HT-29 (cell line): ENCODE measurements at regions not wholly inside any gene's neighbourhood (a gene's known extent, or its start where the extent isn't known, plus 50 kb on each side); places are given as distances from the start of the nearest gene placed in this dataset.
"Not testable (repeated sequence)": the region's sequence is repeated elsewhere in the genome, so short reads cannot be mapped to it uniquely, and the experiment has no call there.

ENCODE experiments used
- DNase-seq: peaks from one replicate; pipeline ENCODE4 v3.0.0-alpha.2; 2015; ENCODE audit warnings: low spot score

- DNase-seq: no peak
Observed at GRCh38 chr13:56396318-56396717, 744.4 kb upstream of the PRR20A start.

GRCh38 chr13:56400774-56401173 is 739.9 kb upstream of the PRR20A start:
- no peak for DNase-seq

DNA sequence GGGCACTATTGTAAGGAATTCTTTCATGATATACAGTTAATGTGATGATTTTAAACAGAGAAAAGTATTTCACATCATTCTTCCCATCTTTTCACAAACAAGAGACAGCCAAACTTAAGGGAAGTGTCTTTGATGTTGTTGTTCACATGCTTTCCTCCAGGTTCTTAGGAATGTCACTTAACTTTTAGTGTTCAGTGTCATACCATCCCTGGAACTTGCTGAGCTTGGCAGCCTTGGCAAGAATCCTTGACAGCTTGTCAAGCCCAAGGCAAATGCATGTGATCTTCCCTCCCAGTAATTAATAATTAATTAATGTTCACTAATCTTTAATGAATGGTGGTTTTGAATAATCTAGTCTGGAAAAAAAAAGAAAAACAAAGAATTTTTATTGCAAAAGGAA is 727.9 kb upstream of the PRR20A start:
- DNase-seq: peak; percentile 12

GRCh38 chr13:56424246-56424645 is 716.5 kb upstream of the PRR20A start:
- no peak for DNase-seq

- no peak for DNase-seq
Observed at GRCh38 chr13:56457535-56458190, 683.1 kb upstream of the PRR20A start.

GRCh38 chr13:56459286-56459685 is 681.4 kb upstream of the PRR20A start:
- no peak for DNase-seq

GRCh38 chr13:56501750-56502149 is 639.0 kb upstream of the PRR20A start:
- no peak for DNase-seq

DNA sequence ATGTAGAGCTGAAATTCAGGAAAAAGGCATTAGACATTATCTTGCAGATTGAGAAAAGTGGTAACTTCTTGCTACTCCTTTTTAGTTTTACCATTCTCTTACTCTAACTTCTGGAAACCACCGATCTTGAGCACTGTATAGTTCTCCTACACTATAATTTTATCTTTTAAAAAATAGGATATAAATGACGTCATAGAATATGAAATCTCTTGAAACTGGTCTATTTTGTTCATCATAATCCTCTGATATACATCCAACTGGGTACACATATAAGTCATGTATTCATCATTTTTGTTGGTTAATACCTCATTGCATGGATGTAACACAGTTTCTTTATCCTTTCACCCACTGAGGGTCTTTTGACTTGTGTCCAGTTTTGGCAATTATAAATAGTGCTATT is 629.9 kb upstream of the PRR20A start:
- no peak for DNase-seq

DNA sequence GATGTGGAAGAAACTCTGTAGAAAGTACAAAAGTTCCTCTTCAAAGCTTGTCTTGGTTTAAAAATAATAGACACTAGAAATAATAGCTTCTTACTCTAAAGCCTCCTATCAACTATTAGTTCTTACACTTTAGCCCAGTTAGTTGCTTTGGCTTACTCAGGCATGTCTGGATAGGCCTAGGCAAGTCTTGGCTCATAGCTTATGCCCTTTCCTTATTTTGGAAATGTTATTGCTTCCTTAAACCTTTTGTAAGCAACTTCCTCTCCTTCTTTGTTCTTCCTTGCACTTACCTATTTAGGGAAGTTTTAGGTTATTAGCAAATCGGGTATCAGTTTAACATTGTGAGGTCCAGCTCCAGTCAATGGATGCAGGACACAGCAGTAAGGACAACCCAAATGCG is 628.4 kb upstream of the PRR20A start:
- DNase-seq: not testable (repeated sequence)

DNA sequence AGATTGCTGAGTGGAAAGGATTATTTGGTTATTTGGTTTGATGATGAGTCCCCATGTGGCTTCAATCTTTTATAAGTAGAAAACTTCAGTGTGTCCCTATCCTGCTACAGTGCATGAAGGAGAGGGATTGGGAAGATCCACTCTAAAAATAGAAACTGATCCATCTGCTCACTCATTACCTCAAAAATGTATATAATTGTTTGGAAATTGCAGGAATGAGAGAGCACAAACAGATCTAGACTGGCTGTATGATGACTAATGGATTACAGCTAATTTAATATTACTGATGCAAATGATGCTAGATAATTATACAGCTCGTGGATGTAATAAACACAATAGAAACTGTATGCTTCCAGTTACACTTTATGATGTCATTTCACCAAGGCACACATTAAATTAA is 625.3 kb upstream of the PRR20A start:
- no peak for DNase-seq

- peak; percentile 49 for DNase-seq
Observed at GRCh38 chr13:56528040-56528790, 612.5 kb upstream of the PRR20A start.

DNA sequence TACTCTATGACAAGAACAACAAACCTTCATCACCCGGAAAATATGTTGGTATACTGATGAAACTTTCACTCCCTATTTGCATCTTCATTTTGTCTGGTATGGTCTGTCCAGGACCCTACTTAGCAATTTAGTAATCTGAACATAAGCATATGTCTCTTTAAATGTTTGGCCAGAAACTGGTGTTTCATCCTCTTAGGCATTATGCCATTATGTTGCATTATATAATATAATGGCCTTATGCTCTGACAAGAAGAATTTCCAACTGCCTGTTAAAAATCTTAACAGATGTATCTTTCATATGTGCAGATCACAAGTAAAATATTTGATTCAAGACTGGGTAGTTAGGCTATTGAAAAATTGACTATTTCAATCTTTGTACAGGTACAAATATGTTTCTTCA is 610.6 kb upstream of the PRR20A start:
- no peak for DNase-seq

DNA sequence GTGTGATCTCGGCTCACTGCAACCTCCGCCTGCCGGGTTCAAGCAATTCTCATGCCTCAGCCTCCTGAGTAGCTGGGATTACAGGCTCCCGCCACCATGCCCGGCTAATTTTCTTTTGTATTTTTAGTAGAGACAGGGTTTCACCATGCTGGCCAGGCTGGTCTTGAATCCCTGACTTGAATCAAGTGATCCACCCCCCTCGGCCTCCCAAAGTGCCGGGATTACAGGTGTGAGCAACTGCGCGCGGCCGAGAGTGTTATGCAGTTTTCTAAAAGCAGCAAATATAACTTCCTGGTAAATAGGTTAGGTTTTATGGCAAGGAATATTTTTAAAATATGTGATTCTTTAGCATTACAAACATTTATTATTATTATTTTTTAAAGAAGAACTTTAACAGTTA is 592.8 kb upstream of the PRR20A start:
- not testable (repeated sequence) for DNase-seq

- DNase-seq: no peak
Observed at GRCh38 chr13:56558698-56559320, 581.9 kb upstream of the PRR20A start.

GRCh38 chr13:56561327-56561726 is 579.4 kb upstream of the PRR20A start:
- DNase-seq: peak; percentile 59

- DNase-seq: no peak
Observed at GRCh38 chr13:56563663-56564062, 577.1 kb upstream of the PRR20A start.

DNA sequence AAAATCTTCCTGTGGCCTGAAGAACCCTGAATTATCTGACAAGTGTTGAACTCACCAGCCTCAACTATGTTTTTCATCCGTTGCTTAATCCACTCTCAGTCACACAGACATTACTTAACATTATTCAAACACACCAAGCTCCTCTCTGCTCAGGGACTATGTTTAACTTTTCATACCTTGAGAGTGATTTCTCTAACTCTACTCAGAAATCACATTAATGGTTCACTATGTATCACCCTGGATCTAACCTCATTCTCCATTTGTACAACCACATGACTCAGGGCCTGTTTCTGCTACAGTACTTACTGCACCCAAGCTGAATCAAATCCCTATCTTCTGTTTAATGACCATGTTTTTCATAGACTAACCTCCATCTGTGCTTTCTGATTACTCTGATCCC is 553.7 kb upstream of the PRR20A start:
- no peak for DNase-seq

DNA sequence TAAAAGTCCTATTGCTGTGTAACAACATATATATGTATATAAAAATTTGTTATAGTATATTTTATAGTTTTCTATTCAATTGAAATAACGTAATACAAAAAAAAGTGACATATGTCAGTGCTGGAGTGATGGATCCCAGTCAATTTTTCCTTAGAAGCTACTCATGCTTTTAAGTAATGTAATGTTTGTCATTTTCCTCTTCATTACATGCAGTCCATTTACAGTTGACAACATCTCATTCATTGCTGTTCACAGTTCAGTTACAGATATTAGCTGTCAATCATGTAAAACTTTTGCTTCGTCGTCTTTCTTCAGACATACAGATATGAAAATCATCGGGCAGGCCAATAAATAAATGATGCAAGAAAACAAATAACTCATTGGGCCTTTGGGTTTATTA is 525.1 kb upstream of the PRR20A start:
- DNase-seq: no peak

GRCh38 chr13:56622840-56623239 is 517.9 kb upstream of the PRR20A start:
- no peak for DNase-seq

- DNase-seq: not testable (repeated sequence)
Observed at GRCh38 chr13:56628886-56629285, 511.8 kb upstream of the PRR20A start.

DNA sequence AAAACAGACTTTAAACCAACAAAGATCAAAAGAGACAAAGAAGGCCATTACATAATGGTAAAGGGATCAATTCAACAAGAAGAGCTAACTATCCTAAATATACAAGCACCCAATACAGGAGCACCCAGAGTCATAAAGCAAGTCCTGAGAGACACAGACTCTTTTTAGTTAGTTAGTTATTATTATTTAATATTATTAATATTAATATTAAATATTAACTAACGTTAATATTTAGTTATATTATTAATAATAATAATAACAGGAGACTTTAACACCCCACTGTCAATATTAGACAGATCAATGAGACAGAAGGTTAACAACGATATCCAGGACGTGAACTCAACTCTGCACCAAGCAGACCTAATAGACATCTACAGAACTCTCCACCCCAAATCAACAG is 509.7 kb upstream of the PRR20A start:
- not testable (repeated sequence) for DNase-seq

DNA sequence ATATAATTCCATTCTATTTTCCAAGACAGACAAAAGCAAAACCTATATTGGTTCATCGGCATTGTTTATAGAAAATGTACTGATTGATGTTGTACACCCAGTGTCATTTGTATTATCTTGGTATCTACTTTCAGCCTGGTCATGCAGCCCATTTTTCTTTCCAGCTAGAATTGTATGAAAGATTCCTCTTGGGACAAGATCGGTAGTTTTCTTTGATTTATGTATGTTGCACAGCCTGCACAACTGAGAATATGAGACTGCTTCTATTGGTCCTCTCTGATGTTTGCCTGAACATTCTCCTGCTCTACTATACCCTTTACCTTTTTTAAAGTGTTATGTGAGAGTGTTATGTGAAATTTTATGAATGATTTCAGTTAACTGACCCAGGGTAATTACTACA is 487.7 kb upstream of the PRR20A start:
- no peak for DNase-seq

DNA sequence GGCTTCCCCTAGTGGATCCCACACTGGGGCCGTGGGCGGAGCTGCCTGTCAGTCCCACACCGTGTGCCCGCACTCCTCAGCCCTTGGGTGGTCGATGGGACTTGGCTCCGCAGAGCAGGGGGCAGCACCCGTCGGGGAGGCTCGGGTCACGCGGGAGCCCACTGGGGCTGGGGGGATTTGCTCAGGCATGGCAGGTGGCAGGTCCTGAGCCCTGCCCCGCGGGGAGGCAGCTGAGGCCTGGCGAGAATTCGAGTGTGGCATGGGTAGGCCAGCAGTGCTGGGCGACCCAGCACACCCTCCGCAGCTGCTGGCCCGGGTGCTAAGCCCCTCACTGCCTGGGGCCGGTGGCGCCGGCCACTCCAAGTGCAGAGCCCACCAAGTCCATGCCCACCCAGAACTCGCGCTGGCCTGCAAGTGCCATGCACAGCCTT is 481.7 kb upstream of the PRR20A start:
- DNase-seq: no peak
